Pulmonary artery endothelial cell (primary cell): ENCODE measurements at regions not wholly inside any gene's neighbourhood (a gene's known extent, or its start where the extent isn't known, plus 50 kb on each side); places are given as distances from the start of the nearest gene placed in this dataset.

Experiments used
- DNase-seq: peaks from one replicate; pipeline ENCODE4 v3.0.0-alpha.2; 2011; ENCODE audit warnings: low read depth, low spot score

DNA sequence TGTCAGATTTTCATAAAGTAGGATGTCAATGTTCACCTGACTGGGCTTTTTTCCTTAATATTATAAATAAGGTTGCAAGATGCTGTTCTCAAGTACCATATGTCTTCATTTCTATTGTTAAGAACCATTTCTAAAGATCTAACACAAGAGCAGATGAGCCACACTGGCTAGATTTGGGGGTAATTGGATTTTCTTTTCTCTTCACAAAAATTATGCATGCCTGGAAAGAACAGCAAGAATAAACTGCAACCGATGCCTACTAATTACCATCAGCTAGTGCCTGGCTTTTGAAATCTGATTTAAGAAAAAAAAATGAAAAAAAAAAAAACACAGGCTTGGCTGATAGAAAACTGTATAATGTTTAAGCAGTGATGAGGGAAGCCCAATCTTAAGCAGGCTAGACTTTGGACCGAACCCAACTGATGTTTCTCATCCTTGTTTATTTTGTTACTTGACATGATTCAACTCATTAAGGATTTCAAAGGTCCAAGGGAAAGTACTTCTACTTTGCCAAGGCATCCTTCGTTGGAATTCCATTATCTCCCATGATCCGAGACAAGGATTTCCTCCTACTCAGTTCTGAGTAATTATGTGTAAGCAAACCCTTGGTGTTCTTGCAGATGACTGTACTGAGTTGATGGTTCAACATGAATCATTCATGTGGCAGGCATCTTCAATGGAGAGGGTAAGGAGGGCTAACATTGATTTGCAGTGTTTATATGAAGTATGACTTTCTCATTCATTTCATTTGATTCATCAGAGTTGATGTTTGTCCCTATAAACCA, 300.5 kb downstream of the SPRY2 start:
- peak; percentile 72 for DNase-seq

DNA sequence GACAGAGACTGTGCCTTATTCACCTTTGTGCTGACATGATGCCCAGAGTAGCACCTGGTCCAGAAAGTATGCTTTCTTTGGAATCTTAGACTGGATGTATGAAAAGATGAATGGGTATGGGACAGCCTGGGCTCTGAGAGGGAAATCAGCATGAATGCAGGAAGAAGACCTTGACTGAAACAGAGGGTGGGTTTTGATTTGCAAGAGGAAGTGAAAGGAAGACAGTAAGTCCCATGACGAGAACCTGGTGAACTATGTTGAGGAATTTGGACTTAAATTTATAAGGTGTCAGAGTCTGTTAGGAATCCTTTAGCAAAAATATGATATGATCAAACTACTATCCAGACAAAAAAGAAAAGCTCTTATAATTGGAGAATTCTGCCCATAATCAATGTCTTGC, 301.9 kb downstream of the SPRY2 start:
- no peak for DNase-seq

DNA sequence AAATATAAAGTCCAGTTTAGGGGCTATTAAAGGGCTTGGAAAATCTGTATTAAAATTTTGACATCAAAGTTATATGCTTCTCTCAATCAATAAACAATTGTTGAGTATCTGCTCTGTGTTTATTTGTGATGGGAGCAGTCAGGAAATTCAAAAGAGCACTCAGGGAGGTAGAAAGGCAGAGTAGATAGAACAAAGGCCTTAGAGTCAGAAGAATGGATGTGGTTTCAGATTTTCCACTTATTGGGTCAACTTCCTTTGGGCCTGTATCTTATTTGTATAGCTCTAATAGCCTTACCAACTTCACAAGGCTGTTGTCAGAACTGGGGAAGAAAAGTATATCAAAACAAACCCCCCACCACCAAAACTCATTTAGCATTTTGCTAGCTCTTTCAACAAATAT, 302.6 kb downstream of the SPRY2 start:
- no peak for DNase-seq

DNA sequence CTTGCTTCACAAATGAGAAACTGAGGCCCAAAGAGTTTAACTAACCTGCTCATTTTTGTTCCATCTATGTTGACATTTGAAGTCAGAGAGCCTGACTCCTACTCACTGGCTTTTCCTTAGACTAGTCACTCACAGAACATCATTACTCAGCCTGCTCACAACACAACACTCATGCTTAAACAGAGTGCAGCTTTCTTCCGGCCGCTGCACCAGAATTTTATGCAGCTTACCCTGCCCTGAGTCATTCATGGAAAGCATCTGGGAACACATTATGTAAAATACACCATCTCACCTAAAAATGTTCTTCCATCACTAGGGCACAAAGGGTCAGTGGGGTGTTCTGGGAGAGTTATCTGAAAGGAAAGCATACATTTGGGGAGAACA, 303.4 kb downstream of the SPRY2 start:
- DNase-seq, result peak; percentile 49

DNA sequence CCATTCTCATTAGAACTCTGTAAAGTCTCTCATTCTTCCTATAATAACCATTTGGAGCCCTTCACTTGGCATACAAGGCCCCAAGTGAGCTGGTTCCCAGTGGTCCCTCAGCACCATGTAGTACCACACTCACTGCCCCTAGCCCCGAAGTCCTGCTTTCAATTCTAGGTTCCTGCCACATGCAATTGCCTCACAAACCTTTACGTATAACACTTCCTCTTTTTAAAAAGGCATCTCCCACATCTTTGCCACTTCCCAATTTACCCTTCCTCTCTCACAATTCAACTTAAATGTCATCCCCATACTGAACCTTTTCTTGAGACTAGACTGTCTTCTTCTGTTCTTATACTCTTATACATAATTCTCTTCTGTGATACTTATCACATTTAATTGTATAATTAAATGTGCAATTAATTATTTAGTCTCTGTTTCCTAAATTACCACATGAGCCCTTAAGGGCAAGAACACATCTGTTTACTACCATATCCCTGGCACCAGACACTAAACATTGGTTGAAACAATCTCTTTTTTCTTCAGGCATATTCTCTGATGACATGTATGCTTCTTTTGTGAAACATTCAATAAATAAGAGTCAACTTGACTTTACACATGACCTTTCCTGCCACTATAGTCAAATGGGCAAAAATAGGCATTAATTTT, 304.0 kb downstream of the SPRY2 start:
- DNase-seq, result no peak

DNA sequence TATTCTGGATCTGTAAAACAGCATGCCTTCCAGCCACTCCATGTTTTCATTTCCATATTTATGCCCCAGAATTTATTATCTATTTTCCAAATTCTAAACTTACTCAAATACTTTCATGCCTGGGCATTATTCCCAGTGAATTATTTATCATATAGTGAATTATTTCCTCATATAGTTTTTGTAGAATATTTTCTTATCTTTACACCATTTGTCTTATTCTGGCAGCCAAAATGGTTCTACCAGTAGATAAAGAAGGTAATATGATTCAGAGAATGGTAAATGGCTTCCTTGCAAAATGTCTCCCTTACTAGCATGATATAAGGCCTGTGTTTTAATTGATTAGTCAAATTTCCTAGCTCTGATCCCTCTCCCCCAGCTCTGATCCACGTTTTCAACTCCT, 305.8 kb downstream of the SPRY2 start:
- no peak for DNase-seq

DNA sequence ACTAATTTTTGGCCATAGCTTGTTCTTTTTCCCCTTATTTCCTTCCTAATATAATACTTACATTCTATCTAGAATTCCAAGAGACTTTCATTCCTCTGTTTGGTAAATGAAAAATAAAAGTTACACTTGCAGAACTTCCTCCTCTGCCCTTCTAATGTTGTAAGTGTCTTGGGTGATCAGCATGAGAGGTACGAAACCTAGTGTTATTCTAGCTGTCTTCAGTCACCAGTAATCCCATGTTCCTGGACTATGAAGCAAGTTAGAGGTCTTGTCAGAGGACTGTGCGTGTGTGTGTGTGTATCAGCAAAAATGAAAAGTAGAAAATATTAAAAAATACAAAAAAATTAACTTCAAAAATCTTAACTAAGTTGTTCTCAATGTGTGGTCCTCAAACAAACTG, 307.0 kb downstream of the SPRY2 start:
- no peak for DNase-seq

DNA sequence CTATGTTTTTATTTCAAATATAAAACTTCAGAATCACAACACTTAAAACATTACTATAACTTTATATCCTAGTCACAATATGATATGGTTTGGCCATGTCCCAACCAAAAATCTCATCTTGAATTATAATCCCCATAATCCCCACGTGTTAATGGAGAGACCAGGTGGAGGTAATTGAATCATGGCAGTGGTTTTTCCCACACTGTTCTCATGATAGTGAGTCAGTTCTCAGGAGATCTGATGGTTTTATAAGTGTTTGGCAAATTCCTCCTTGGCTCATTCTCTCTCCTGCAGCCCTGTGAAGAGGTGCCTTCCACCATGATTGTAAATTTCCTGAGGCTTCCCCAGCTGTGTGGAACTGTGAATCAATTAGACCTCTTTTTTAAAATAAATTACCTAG, 307.6 kb downstream of the SPRY2 start:
- DNase-seq, result no peak

DNA sequence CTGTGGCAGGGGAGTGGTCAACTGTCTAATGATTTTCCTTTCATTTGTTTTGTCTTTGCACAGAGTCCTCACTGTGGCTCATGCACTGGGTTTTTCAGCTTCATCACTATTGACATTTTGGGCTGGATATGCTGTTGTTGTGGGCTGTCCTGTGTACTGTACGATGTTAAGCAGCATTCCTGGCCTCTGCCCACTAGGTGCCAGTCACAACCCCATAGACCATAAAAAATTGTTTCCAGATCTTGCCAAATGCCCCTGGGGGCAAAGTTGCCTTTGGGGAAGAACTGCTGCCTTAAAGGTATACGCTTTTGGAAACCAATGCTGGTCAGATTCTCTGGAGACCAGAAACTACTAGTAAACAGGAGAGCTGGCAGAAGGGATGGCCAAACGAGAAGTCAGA, 310.4 kb downstream of the SPRY2 start:
- DNase-seq, result no peak

DNA sequence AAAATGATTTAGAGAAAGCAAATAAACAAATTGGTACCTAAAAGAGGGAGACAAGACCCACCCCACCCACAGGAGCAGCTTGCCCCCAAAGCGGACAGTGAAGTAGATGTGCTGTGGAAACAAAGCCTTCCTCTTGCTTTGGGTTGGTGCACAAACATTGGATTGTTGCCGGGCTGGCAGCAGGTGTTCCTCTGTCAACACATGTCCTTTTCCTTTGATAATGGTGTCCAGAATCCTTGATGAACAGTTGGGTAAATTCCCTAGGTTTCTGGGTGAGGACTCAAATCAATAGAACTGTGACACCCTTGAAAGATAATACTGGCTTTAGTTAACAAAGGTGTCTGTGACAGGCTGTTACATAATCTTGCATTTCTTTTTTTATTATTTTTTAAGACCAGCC, 311.8 kb downstream of the SPRY2 start:
- no peak for DNase-seq

DNA sequence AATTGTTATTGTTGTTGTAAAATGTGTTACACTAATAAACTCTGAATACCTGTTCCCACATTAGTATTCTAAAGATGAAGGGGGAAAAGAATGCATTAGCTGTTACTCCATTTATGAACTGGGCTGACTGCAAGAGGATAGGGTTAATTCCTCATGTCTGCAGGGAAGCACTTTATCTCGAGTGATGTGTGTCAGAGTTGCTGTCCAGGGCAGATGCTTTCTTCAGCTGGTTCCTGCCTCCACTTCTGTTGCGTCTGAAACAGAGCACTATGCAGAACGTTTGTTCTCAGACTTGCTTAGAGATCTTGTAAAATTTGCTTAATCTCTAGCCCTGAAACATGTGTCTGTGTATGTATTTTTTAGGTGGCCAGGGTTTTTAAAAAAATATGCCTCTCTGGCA, 318.8 kb downstream of the SPRY2 start:
- no peak for DNase-seq

DNA sequence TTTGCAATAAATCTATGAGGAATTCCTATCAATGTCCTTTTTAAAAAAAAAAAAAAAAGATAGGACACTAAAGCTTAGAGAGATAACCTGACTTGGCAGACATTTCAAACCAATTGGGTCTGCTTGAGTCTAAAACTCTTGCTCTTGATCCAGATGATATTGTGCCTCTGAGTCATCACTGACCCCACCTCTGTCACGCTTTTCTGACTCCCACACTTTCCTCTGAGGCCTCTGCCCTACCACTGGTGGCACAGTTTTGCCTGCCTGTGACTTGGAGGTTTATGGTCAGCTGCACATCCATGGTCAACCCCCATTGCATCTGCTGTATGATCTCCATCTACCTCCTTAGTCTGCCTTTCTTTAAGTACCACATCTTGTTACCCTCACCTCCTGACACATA, 328.7 kb downstream of the SPRY2 start:
- no peak for DNase-seq

DNA sequence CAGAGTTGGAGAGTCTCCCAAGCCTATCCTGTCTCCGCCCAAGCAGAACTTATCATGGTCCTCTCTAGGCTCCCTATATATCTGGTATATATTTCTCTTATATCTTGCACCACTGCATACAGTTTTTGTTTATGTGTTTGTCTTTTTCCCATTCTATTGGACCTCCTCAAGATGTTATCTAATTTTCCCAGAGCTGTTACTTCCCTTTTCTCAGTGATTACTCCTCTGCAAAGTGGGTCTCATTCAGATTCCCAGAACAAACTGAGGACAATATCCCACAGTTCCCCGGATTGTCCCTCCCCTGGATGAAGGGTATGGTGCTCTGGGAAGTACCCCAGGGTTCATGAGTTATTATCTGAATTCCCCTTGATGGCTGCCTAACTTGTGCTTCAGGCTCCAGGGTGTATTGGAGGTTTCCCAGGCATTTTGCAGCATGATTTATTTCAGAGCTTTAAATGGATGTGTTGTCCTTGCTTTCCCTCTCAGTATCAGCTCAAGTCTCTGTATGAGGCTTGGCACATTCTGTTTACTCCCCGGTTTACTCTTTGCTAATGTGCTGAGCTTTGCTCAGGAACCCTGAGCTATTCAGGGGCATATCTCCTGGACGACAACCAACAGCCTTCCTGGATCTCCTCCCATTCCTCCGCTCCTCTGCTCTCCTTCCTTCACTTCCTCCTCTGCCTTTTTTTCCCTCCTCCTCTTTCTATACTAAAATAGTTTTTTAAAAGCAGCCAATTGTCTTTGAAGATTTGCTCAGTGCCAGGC, 329.3 kb downstream of the SPRY2 start:
- no peak for DNase-seq

DNA sequence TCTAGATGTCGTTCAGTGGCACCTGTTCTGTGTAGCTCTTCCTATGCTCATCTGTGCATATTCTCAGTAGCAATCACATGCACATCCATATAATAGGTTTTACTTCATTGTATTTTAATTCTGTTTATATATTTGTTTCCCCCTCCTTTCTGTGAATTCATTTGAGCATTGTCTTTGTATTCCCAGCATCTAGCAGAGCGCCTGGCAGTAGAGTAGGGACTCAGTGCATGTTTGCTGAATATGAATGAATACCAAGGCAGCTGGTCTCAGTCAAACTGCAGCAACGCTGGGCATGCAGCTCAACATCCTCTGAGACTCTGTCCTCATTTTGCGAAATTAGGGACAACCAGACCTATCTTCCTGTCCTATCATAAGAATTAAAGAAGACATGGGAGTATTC, 330.1 kb downstream of the SPRY2 start:
- no peak for DNase-seq

DNA sequence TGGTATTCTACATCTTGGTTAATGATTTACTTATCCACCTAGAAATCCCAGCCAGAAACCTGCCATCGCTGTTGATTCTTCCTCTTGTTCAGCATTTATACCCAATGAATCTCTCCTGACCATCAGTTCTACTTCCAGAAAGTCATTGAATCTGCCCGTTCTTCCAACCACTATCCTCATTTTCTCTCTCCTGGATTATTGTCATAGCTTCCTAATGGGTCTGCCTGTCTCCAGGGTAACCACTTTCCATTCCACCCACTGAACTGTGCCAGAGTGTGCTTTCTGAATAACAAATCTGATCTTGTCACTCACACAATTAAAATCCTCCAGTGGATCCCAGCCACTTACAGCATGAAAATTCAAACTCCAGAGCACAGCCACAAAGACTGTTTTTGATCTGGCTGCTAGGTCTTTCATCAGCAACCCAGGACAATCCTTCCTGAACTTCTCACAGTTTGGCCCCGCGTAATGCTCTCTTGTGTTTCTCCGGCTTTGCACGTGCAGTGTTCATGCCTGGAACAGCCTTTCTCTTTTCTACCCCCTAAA, 330.6 kb downstream of the SPRY2 start:
- no peak for DNase-seq

DNA sequence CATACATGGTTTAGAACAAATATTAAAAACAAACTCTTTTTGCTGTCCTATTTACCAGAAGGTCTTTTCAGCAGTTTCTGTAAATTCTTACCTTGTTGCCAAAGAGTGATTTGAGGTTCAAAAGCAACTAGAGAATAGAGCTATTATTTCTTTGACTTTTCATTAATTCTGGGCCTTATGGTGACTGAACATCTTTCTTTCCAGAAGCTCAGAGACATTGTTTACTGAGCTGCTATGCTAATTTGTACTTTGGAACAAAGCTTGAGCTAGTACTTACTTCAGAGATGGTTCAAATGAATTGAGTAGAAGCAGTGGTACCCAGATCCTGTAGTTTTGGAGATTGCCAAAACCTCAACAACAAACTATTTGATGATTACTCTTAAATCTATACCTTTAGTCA, 331.2 kb downstream of the SPRY2 start:
- DNase-seq, result no peak

DNA sequence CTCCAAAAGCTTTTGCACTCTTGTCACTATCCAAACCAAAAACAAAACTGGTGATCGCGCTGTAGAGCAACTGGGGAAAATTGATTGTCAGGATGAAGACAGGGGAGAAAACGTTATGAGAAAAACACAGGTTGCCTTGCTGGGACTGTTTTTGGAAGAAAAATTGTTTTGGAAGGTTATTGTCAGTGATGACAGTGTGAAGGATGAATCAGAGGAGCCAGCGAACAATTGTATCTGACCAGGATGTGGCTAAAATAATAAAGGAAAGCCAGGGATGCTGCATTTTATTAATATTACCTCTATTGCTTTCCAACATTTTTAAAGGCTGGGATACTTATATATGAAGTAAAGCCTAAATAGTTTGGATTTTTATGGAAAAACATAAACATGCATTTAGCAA, 334.0 kb downstream of the SPRY2 start:
- DNase-seq, result no peak

DNA sequence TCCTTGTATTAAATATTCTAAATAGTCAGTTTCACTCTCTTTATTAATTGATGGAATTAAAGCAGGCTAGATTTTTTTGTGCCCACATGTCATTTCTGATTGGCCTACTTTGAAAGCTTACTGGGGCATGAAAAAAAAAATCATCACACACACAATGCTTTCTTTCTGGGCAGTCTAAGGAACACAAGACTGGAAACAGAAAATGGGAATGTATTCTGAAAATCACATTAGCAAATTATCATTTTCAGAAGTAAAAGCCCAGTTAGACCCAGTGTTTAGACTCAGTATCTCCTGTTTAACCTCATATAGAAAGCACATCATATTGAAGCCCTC, 339.4 kb downstream of the SPRY2 start:
- DNase-seq, result no peak

DNA sequence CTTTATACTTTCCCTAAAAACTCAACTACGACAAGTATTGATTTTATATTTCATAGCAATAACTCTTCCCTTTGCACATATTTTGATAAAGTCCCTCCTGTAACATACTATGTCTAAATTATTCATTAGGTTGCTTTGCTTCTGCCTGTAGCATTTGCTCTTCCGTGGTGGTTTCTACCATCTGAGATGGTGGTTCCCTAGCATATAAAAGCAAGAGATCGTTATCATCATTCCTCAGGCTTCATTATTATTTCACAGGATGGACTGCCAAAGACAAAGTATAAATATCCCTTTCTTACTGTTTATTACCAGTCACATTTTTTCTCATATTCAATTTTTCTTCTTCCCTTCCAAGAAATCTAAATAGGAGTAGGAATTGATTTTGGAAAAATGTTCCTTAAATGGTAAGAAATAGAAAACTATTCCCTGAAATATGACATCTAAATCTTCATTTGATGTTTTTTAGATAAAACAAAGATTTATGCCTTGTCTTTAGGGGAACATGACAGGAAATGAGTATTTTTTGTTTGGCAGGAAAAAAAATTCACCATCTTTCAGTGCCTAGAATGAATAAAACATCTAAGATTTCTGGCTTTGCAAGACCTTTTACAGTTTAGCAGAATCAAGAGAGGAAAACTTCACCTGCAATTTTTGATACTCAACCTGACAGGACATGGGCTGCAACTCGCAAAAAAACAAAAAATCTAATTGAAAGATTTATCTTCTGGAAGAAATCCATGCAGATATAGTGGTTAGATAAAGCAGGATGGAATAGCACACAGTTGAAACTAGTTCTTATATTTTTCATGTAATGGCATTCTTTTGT, 340.0 kb downstream of the SPRY2 start:
- DNase-seq, result no peak

DNA sequence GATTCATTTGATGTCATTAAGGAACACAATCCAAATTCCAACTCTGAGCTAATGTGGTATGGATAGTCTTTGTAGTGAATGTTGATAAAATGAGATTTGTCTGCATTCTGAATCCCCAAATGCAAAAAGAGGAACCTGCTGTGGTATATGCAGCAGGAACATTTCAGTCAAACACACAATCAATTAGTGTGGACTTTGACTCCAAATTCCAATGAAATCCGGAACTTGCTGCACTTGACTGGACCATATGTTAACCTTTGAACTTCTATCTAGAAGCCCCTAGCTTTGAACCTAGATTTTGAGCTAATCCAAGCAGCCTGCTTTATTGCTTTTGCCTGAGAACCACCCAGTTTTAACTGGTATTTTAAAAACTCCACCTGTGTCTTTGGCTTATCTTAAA, 341.3 kb downstream of the SPRY2 start:
- no peak for DNase-seq

DNA sequence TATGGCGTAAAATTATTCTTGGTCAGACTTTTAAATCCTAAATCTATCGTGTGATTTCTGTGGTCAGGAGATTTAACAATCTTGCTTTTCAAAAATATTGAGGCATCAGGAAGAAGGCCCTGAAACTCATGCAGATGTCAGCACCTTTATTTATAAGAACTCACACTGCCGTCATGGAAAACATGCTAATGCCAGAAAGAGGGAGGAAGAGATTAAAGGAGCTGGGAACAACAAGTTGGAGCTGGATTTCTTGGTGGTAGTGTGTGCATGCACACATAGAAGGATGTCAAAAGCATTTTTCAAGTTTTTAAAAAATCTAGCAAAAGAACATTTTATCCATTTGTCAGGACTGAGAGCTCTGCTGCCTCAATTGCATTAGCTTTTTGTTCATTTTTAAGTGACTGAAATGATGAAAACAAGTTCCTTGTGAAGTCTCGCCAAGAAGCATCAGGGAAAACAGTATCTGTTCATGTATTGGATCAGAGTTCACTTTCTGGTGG, 342.5 kb downstream of the SPRY2 start:
- DNase-seq, result no peak
